ENCODE measurements at regions not wholly inside any gene's neighbourhood (a gene's known extent, or its start where the extent isn't known, plus 50 kb on each side); places are given as distances from the start of the nearest gene placed in this dataset.

DNA sequence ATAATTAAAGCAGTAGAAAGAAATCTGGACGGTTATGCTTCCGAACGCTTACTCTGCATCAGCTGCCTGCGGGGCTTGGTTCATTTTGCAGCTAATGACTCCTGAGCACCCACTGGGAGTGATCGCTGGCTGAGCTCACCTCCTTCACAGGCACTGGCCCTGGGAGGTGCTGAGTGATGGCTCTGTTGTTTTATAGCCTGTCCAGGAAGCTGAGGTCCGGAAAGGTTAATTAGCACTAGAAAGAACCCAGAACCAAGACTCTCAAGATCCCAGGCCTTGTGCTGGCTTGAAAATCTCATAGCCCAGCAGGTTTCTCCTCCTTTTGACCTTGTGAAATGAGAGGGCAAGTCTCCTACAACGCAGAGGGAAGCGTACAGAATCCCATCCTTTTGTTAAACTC lies 226.2 kb downstream of the AJAP1 start:
- TF ChIP-seq, protein P1, sequence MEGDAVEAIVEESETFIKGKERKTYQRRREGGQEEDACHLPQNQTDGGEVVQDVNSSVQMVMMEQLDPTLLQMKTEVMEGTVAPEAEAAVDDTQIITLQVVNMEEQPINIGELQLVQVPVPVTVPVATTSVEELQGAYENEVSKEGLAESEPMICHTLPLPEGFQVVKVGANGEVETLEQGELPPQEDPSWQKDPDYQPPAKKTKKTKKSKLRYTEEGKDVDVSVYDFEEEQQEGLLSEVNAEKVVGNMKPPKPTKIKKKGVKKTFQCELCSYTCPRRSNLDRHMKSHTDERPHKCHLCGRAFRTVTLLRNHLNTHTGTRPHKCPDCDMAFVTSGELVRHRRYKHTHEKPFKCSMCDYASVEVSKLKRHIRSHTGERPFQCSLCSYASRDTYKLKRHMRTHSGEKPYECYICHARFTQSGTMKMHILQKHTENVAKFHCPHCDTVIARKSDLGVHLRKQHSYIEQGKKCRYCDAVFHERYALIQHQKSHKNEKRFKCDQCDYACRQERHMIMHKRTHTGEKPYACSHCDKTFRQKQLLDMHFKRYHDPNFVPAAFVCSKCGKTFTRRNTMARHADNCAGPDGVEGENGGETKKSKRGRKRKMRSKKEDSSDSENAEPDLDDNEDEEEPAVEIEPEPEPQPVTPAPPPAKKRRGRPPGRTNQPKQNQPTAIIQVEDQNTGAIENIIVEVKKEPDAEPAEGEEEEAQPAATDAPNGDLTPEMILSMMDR (IDR thresholded peaks at IDR 0.05; ENCODE audit: borderline replicate concordance, extremely low read depth, low read length, poor library complexity, severe bottlenecking): no peak
- TF ChIP-seq EZH2 (IDR thresholded peaks at IDR 0.05; ENCODE audit: borderline replicate concordance, low read depth, low read length, severe bottlenecking): no peak
